ENCODE measurements at regions not wholly inside any gene's neighbourhood (a gene's known extent, or its start where the extent isn't known, plus 50 kb on each side); places are given as distances from the start of the nearest gene placed in this dataset.

GRCh38 chr2:144290276-144290675 is 229.6 kb downstream of the ZEB2 start:
- Histone ChIP-seq H3K27me3 (no peaks in the 10 kb centered on the region), H3K4me3 (no peak overlapping the region), H3K9me3 (no peaks in the 10 kb centered on the region), H3K36me3 (no peaks in the 10 kb centered on the region), H3K27ac (no peak overlapping the region), H3K4me1 (peaks cover 0 to 5% (median 0%) of the 10 kb centered on the region in 4 donors)
- 92 to 96% methylated on average over 1 of the region's 1 CpG for WGBS, 2 donors
- ATAC-seq (ENCODE audit: low FRiP score in 2 of 2) (no peak), DNase-seq (no peak)
- no peak for TF ChIP-seq POLR2A (IDR thresholded peaks at IDR 0.05)
- no peak for TF ChIP-seq CTCF (IDR thresholded peaks at IDR 0.05)
- TF ChIP-seq POLR2AphosphoS5 (IDR thresholded peaks at IDR 0.05), result no peak
- no peak for TF ChIP-seq EP300 (IDR thresholded peaks at IDR 0.05)

- TF ChIP-seq CTCF (IDR thresholded peaks at IDR 0.05), result no peak
- TF ChIP-seq POLR2A (IDR thresholded peaks at IDR 0.05), result no peak
- TF ChIP-seq POLR2AphosphoS5 (IDR thresholded peaks at IDR 0.05), result no peak
- TF ChIP-seq EP300 (IDR thresholded peaks at IDR 0.05), result no peak
- DNase-seq, result no peak
- Histone ChIP-seq H3K4me1 (peaks cover 0 to 5% (median 0%) of the 10 kb centered on the region in 4 donors), H3K4me3 (no peak overlapping the region), H3K27ac (no peak overlapping the region), H3K36me3 (no peaks in the 10 kb centered on the region), H3K27me3 (no peaks in the 10 kb centered on the region), H3K9me3 (no peaks in the 10 kb centered on the region)
- no peak for ATAC-seq (ENCODE audit: low FRiP score in 2 of 2)
- WGBS, 2 donors, result 68 to 71% methylated on average over 3 of the region's 3 CpGs
These were observed 231.5 kb downstream of the ZEB2 start for GRCh38 chr2:144288438-144288837.

- Histone ChIP-seq H3K27ac (no peak overlapping the region), H3K4me3 (no peak overlapping the region), H3K9me3 (no peaks in the 10 kb centered on the region), H3K36me3 (no peaks in the 10 kb centered on the region), H3K27me3 (no peaks in the 10 kb centered on the region), H3K4me1 (peaks cover 0 to 5% (median 0%) of the 10 kb centered on the region in 4 donors)
- DNase-seq, result no peak
- no peak for ATAC-seq (ENCODE audit: low FRiP score in 2 of 2)
- TF ChIP-seq POLR2AphosphoS5 (IDR thresholded peaks at IDR 0.05) (no peak), CTCF (IDR thresholded peaks at IDR 0.05) (no peak)
These were observed 234.6 kb downstream of the ZEB2 start for GRCh38 chr2:144285324-144285723.

GRCh38 chr2:144281476-144281875 is 238.4 kb downstream of the ZEB2 start:
- Histone ChIP-seq H3K36me3 (no peaks in the 10 kb centered on the region), H3K27me3 (no peaks in the 10 kb centered on the region), H3K4me3 (no peak overlapping the region), H3K9me3 (no peaks in the 10 kb centered on the region), H3K4me1 (no peaks in the 10 kb centered on the region), H3K27ac (no peak overlapping the region)
- no peak for DNase-seq
- ATAC-seq (ENCODE audit: low FRiP score in 2 of 2), result no peak
- no peak for TF ChIP-seq EP300 (IDR thresholded peaks at IDR 0.05)
- no peak for TF ChIP-seq POLR2AphosphoS5 (IDR thresholded peaks at IDR 0.05)
- TF ChIP-seq CTCF (IDR thresholded peaks at IDR 0.05), result no peak
- TF ChIP-seq POLR2A (IDR thresholded peaks at IDR 0.05), result no peak

- DNase-seq, result no peak
- H3K36me3 ChIP-seq, result no peaks in the 10 kb centered on the region
- 94 to 96% methylated on average over 2 of the region's 2 CpGs for WGBS, 2 donors
- ATAC-seq (ENCODE audit: low FRiP score in 2 of 2), result no peak
- no peak overlapping the region for H3K27ac ChIP-seq
- no peaks in the 10 kb centered on the region for H3K9me3 ChIP-seq
- TF ChIP-seq POLR2A (IDR thresholded peaks at IDR 0.05) (no peak), CTCF (IDR thresholded peaks at IDR 0.05) (no peak), POLR2AphosphoS5 (IDR thresholded peaks at IDR 0.05) (no peak), EP300 (IDR thresholded peaks at IDR 0.05) (no peak)
- H3K27me3 ChIP-seq, result no peaks in the 10 kb centered on the region
- no peak overlapping the region for H3K4me3 ChIP-seq
- H3K4me1 ChIP-seq, result no peaks in the 10 kb centered on the region
These were observed 239.9 kb downstream of the ZEB2 start for GRCh38 chr2:144280009-144280408.

All from upper lobe of left lung (tissue), 6 donors.